Activated CD4-positive, CD25-positive, alpha-beta regulatory T cell treated with anti-CD3 and anti-CD28 coated beads, Interleukin-2, amount 50 U/mL, for 16 hours (primary cell): ENCODE measurements at regions not wholly inside any gene's neighbourhood (a gene's known extent, or its start where the extent isn't known, plus 50 kb on each side); places are given as distances from the start of the nearest gene placed in this dataset.

Experiments used
- DNase-seq: peaks from one replicate; pipeline ENCODE4 v3.0.0-alpha.2; 2020; ENCODE audit warnings: low read depth, low spot score

GRCh38 chr1:87615491-87615890 lies 286.8 kb downstream of the LMO4 start:
- no peak for DNase-seq

GRCh38 chr1:87615901-87616300 lies 287.2 kb downstream of the LMO4 start:
- DNase-seq = no peak

- DNase-seq = no peak
These were observed 292.1 kb downstream of the LMO4 start for GRCh38 chr1:87620807-87621206.

- DNase-seq = no peak
These were observed 301.0 kb downstream of the LMO4 start for GRCh38 chr1:87629673-87630072.

GRCh38 chr1:87632232-87632631 lies 303.6 kb downstream of the LMO4 start:
- no peak for DNase-seq

- no peak for DNase-seq
These were observed 307.7 kb downstream of the LMO4 start for GRCh38 chr1:87636198-87636892.

- no peak for DNase-seq
These were observed 310.0 kb downstream of the LMO4 start for GRCh38 chr1:87638636-87639035.

- DNase-seq = no peak
These were observed 313.3 kb downstream of the LMO4 start for GRCh38 chr1:87641996-87642395.

GRCh38 chr1:87642581-87643221 lies 314.0 kb downstream of the LMO4 start:
- no peak for DNase-seq

- DNase-seq = no peak
These were observed 315.4 kb downstream of the LMO4 start for GRCh38 chr1:87644033-87644578.

- DNase-seq = no peak
These were observed 316.0 kb downstream of the LMO4 start for GRCh38 chr1:87644579-87645190.

- no peak for DNase-seq
These were observed 318.9 kb downstream of the LMO4 start for GRCh38 chr1:87647430-87648177.

GRCh38 chr1:87648323-87649119 lies 319.8 kb downstream of the LMO4 start:
- no peak for DNase-seq

- DNase-seq = no peak
These were observed 321.6 kb downstream of the LMO4 start for GRCh38 chr1:87650306-87650705.

GRCh38 chr1:87652176-87652575 lies 323.5 kb downstream of the LMO4 start:
- DNase-seq = no peak

GRCh38 chr1:87665151-87665550 lies 336.5 kb downstream of the LMO4 start:
- no peak for DNase-seq

- DNase-seq = no peak
These were observed 338.0 kb downstream of the LMO4 start for GRCh38 chr1:87666681-87667080.

GRCh38 chr1:87669674-87670073 lies 341.0 kb downstream of the LMO4 start:
- DNase-seq = no peak

GRCh38 chr1:87673309-87673708 lies 344.6 kb downstream of the LMO4 start:
- DNase-seq = no peak

- DNase-seq = no peak
These were observed 345.1 kb downstream of the LMO4 start for GRCh38 chr1:87673748-87674147.

GRCh38 chr1:87674791-87675190 lies 346.1 kb downstream of the LMO4 start:
- no peak for DNase-seq
